HG03039 (cell line): ENCODE measurements at regions not wholly inside any gene's neighbourhood (a gene's known extent, or its start where the extent isn't known, plus 50 kb on each side); places are given as distances from the start of the nearest gene placed in this dataset.
"Not testable (repeated sequence)": the region's sequence is repeated elsewhere in the genome, so short reads cannot be mapped to it uniquely, and the experiment has no call there.

Experiments used
- ATAC-seq: cut with Tn5 transposase; IDR thresholded peaks from one replicate; pipeline ENCODE4 v1.9.1; 2021; ENCODE audit warnings: mild to moderate bottlenecking, moderate library complexity; ENCODE audit not compliant: unreplicated experiment

DNA sequence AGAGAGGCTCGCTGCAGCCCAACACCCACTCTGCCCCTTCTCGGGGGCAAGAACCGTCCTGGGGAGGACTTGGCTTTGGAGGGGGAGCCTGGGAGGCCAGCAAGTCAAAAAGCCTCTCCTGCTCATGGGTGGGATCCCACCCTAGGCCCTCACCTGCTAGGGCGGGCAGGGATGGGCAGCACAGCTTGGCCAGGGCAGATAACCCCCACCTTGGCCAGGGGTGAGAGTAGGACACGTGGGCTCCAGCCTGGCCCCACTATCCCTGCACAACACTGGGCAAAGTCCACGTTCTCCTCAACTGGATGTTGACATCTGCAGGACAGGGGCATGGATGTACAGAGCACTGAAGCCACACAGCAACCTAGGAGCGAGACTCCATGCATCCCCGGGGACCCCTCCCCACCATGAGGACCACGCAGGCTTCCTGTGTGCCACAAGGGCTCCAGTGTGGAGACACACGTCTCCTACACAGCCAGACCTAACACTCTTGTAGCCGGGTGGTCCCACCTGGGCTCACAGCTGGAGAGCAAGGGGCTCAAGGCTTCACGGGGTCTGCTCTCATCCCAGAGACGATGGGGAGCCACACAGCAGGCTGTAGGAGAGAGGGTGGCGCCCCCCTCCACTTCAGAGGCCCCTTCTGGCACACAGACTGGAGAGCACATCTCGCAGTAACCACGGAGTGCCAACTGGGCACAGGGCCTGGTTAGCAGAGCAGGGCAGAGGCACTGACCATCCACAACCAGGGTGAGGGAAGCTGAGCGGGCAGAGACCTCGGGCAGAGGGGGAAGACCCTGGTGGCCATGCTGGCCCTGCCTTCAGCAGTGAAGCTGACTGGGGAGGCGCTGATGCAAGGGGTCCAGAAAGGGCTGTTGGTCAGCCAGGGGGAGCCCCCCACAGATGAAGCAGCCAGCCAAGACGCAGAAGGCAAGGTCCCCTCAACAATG is 171.1 kb downstream of the CRYBB2 start:
- no peak for ATAC-seq

GRCh38 chr22:25392584-25392983 is 171.9 kb upstream of the GRK3 start:
- ATAC-seq: no peak

GRCh38 chr22:25393121-25393805 is 171.2 kb upstream of the GRK3 start:
- no peak for ATAC-seq

DNA sequence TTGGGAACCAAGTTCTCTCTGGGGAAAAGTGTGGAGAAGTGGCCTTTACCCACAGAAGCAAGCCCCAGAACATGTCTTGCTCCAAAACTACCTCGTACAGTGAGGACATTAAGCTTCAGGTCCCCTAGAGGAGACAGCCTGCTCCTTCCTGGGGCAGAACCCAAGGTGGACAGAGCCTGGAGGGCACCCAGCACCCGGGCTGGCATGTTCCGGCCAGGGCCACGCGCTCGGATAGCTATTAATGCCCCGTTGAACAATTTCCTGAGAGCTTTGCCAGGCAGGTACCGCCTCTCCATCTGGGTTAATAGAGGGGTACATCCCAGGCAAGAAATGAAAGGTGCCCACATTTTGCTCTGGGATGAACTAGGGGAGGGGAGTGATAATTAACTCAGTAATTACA is 169.0 kb upstream of the GRK3 start:
- ATAC-seq: no peak

DNA sequence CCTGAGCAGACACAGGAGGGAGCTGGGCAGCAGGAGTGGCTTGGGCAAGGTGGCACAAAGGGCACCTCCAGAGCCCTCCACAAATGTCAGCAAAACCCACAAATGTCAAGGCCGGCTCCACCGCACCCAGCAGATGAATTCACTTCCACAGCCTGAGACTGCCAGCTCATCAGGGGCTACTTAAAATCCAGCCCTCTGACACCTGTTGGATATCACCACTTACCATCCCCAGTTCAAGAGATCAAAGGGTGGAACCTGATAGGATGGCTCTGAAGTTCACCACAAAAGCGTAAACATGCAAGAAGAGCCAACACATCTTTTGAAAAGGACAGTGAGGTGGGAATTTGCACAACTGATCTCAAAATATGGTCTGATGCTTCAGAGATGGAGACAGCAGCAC is 168.6 kb upstream of the GRK3 start:
- no peak for ATAC-seq

GRCh38 chr22:25396615-25397200 is 167.8 kb upstream of the GRK3 start:
- no peak for ATAC-seq

- ATAC-seq: no peak
These were observed 166.9 kb upstream of the GRK3 start for GRCh38 chr22:25397616-25398015.

DNA sequence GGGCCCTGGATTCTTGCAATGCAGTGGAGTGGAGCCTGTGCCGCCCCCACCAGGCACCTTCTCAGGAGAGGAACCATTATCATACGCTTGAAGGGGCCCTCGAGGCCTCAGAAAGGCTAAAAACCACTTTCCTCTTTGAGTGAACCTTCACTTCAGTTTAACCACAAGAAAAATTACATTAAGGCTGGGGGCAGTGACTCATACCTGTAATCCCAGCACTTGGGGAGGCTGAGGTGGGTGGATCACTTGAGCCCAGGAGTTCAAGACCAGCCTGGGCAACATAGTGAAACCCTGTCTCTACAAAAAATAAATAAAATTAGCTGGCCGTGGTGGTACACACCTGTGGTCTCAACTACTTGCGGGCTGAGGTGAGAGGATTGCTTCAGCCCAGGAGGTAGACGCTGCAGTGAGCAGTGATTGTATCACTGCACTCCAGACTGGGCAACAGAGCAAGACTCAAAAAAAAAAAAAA is 165.8 kb upstream of the GRK3 start:
- ATAC-seq: not testable (repeated sequence)

DNA sequence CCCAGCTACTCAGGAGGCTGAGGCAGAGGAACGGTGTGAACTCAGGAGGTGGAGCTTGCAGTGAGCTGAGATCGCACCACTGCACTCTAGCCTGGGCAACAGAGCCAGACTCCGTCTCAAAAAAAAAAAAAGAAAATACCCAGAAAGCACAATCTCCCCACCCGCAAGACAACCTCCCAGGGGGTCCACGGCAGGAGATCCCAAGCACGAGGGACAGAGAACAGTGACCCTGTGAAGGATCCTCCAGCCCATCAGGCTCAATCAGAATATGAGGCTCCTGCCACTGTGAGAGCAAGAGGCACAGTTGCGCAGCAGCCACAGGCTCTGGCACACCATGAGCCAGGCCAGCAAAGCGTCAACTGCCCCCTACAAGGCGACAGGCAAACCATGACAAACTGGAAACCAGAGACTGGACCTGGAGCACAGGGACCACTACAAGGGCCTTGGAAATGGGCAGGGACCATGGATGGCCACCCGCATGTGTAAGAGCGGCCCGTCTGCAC is 164.8 kb upstream of the GRK3 start:
- no peak for ATAC-seq

- no peak for ATAC-seq
These were observed 162.3 kb upstream of the GRK3 start for GRCh38 chr22:25402160-25402500.

DNA sequence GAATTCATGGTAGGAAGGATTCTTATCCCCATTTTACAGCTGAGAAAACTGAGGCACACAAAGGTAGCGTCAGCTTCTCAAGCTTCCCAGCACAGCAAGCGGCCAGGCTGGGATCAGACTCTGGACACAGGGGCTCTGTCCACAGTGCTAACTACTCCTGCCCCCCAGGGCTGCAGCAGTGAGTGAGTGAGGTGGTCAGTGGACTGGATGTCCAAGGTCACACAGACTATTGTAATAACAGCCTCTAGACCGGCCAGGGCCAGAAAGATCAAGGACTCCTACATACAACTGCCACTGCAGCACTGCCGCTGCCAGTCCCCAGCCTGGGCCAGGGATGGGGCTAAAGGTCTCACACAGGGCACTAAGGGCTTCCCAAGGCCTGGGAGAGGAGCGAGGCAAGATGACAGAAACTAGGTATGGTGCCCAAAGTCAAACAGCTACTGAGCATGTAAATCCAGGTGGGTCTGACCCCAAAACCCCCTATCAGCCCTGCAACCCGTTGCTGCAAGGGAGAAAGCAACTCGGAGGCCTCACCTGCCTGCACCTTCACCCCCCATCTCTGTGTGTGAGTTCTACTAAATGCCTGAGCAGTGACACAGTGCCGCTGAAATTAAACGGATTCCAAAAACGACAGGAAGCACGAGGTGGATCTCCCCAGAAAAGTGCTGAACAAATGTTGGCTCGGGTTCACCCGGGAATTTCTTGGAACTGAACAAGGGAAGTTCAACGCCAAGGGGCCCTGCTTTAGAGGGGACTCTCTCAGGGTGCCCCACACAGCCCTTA is 161.8 kb upstream of the GRK3 start:
- no peak for ATAC-seq

DNA sequence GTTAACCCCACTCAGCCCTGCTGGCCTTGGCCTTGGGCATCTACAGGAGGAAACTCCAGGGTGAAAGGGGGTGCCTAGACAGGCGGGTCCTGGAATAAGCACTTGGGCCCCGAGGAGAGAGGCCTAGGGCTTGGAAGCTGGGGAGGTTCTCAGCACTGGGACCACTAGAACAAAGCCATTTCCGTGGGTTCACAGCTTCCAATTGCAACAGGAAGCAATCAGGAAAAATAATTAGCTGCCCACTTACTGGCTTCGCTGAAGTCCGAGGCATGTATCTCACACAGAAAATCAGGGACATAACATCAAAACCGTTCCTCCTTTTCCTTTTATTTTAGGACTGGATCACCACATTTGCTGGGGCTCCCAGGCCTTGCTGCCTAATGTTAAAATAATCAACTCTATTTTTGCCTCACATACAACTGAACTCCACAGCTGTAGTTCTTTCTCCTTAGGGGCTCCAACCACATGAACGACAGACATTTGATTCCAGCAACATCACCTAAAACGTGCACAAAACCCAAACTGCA is 161.1 kb upstream of the GRK3 start:
- ATAC-seq: no peak

- no peak for ATAC-seq
These were observed 160.5 kb upstream of the GRK3 start for GRCh38 chr22:25403811-25404471.

DNA sequence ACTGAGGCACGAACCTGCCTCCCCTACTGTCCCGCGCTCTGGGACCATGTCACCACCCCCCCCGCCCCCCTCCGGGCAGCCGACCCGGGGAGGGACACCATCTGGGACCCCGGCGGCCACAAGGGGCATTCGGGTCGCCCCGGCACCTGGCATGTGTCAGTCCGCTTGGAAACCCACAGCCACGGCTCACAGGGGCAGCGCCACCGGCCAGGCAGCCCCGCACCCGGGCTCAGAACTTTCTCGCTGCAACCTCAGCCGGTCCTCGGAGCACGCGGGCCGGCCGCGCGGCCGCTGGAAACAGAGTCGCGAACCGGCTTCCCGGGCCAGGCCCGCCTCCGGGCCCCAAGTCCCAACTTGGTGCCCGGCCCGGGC is 159.9 kb upstream of the GRK3 start:
- ATAC-seq: no peak

GRCh38 chr22:25404928-25405816 is 159.3 kb upstream of the GRK3 start:
- no peak for ATAC-seq

DNA sequence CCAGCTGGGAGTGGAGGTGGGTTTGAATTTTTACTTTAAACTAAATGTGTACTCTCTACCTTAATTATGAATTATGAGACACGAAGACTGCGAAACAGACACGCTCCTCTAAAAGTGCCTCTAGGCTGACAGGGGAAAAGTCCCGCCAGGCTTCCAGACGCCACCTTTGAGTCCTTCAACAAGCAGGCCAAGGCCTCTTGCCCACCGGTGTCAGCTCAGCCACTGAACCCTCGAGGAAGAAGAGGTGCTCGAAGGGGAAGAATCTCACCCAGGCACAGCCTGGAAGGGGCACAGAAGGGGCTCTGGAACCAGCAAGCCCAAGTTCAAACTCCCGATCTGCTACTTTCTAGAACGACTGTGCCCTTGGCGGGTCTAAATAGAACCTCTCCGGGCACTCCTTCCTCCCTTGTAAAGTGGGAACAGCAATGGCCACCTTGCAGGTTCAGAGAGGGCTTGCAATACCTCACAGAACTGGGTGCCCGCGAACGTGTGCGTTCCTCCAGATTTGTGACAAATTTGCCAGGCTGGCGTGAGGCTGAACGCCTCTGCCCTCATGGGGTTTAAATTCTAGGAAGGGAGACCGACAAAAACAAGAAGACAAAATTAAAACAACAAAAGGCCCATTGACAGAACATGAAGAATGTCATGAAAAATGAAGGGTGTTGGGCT is 158.5 kb upstream of the GRK3 start:
- no peak for ATAC-seq

- ATAC-seq: no peak
These were observed 157.8 kb upstream of the GRK3 start for GRCh38 chr22:25406510-25407210.
